Endodermal cell (in vitro differentiated cells): ENCODE measurements at regions not wholly inside any gene's neighbourhood (a gene's known extent, or its start where the extent isn't known, plus 50 kb on each side); places are given as distances from the start of the nearest gene placed in this dataset.

Source experiments
- DNase-seq: peaks from one replicate; pipeline ENCODE4 v3.0.0-alpha.2; 2017
- H3K27ac ChIP-seq: 2 replicates; pipeline ENCODE4 v1.5.1; 2013; ENCODE audit warnings: mild to moderate bottlenecking, low read depth, low read length, moderate library complexity
- H3K27me3 ChIP-seq: 2 replicates; pipeline ENCODE4 v1.6.1; 2013; ENCODE audit warnings: mild to moderate bottlenecking, low read length, moderate library complexity; ENCODE audit not compliant: insufficient read depth, control insufficient read depth, poor library complexity, severe bottlenecking
- H3K36me3 ChIP-seq: 2 replicates; pipeline ENCODE4 v1.7.0; 2013; ENCODE audit warnings: mild to moderate bottlenecking, low read length, moderate library complexity; ENCODE audit not compliant: control insufficient read depth, insufficient read depth
- H3K4me1 ChIP-seq: one replicate; pipeline ENCODE4 v1.7.0; 2013; ENCODE audit warnings: low read length; ENCODE audit not compliant: control insufficient read depth, insufficient read depth
- H3K4me3 ChIP-seq: 2 replicates; pipeline ENCODE4 v1.5.1; 2013; ENCODE audit warnings: mild to moderate bottlenecking, low read length, moderate library complexity
- H3K9ac ChIP-seq: 2 replicates; pipeline ENCODE4 v1.6.1; 2013; ENCODE audit warnings: mild to moderate bottlenecking, low read length, moderate library complexity; ENCODE audit not compliant: poor library complexity, severe bottlenecking; ENCODE audit errors: extremely low read depth
- H3K9me3 ChIP-seq: 2 replicates; pipeline ENCODE4 v1.6.1; 2013; ENCODE audit warnings: mild to moderate bottlenecking, low read length, moderate library complexity; ENCODE audit not compliant: control insufficient read depth
- H3K27ac Mint-ChIP-seq: 2 replicates; pipeline ENCODE4 v1.8.0; 2020; ENCODE audit warnings: mixed read lengths
- H3K27me3 Mint-ChIP-seq: 2 replicates; pipeline ENCODE4 v1.8.0; 2021; ENCODE audit warnings: mild to moderate bottlenecking, mixed read lengths; ENCODE audit not compliant: insufficient read depth
- H3K36me3 Mint-ChIP-seq: 2 replicates; pipeline ENCODE4 v1.8.0; 2020; ENCODE audit warnings: low read depth, mixed read lengths
- H3K4me1 Mint-ChIP-seq: 2 replicates; pipeline ENCODE4 v1.8.0; 2020; ENCODE audit warnings: mixed read lengths
- H3K4me3 Mint-ChIP-seq: 2 replicates; pipeline ENCODE4 v1.8.0; 2020; ENCODE audit warnings: mild to moderate bottlenecking, moderate library complexity, mixed read lengths
- H3K9me3 Mint-ChIP-seq: 2 replicates; pipeline ENCODE4 v1.8.0; 2020; ENCODE audit warnings: mild to moderate bottlenecking, mixed read lengths
- CTCF ChIP-seq: fragments of 200-600 bp; sonication (generic); conservative IDR thresholded peaks from 2 replicates; pipeline ENCODE4 v1.5.0; 2021; ENCODE audit warnings: antibody characterized with exemption, mild to moderate bottlenecking
- WGBS, 2 experiments: methylation state at CpG; one replicate each; pipeline versions ENCODE4 v1.1.5 to v1.1.7; 2013; ENCODE audit warnings: missing lambda C conversion rate in 2 of 2, mixed read lengths in 1 of 2; ENCODE audit not compliant: insufficient coverage in 1 of 2, insufficient read length in 1 of 2; 5-methylcytosine and 5-hydroxymethylcytosine counted together

GRCh38 chr2:186980787-186981550 is 132.0 kb upstream of the ZSWIM2 start:
- H3K9me3 Mint-ChIP-seq: no peaks in the 10 kb centered on the region
- Histone ChIP-seq H3K27ac (no peak overlapping the region), H3K36me3 (no peaks in the 10 kb centered on the region), H3K9me3 (no peaks in the 10 kb centered on the region), H3K9ac (no peak overlapping the region), H3K4me1 (no peaks in the 10 kb centered on the region), H3K4me3 (no peak overlapping the region), H3K27me3 (no peaks in the 10 kb centered on the region)
- no peaks in the 10 kb centered on the region for H3K27me3 Mint-ChIP-seq
- no peak for DNase-seq
- TF ChIP-seq CTCF: no peak
- no peaks in the 10 kb centered on the region for H3K36me3 Mint-ChIP-seq
- no peak overlapping the region for H3K4me3 Mint-ChIP-seq
- no peaks in the 10 kb centered on the region for H3K4me1 Mint-ChIP-seq
- no peak overlapping the region for H3K27ac Mint-ChIP-seq
- WGBS, 2 experiments: 93 to 97% methylated on average over 10 to 11 of the region's 11 CpGs

GRCh38 chr2:186980117-186980442 is 131.1 kb upstream of the ZSWIM2 start:
- H3K4me1 Mint-ChIP-seq: no peaks in the 10 kb centered on the region
- H3K4me1 ChIP-seq: no peaks in the 10 kb centered on the region
- no peaks in the 10 kb centered on the region for H3K27me3 ChIP-seq
- DNase-seq: no peak
- no peak overlapping the region for H3K27ac ChIP-seq
- H3K27ac Mint-ChIP-seq: no peak overlapping the region
- H3K9me3 ChIP-seq: no peaks in the 10 kb centered on the region
- 95 to 97% methylated on average over 2 of the region's 2 CpGs for WGBS, 2 experiments
- no peaks in the 10 kb centered on the region for H3K27me3 Mint-ChIP-seq
- no peak overlapping the region for H3K9ac ChIP-seq
- TF ChIP-seq CTCF: no peak
- H3K9me3 Mint-ChIP-seq: no peaks in the 10 kb centered on the region
- H3K4me3 ChIP-seq: no peak overlapping the region
- H3K36me3 Mint-ChIP-seq: no peaks in the 10 kb centered on the region
- no peaks in the 10 kb centered on the region for H3K36me3 ChIP-seq
- no peak overlapping the region for H3K4me3 Mint-ChIP-seq

- Histone ChIP-seq H3K27ac (no peak overlapping the region), H3K27me3 (no peaks in the 10 kb centered on the region), H3K36me3 (no peaks in the 10 kb centered on the region), H3K9me3 (no peaks in the 10 kb centered on the region), H3K4me3 (no peak overlapping the region), H3K9ac (no peak overlapping the region), H3K4me1 (no peaks in the 10 kb centered on the region)
- Mint-ChIP-seq H3K36me3 (no peaks in the 10 kb centered on the region), H3K27me3 (no peaks in the 10 kb centered on the region), H3K9me3 (no peaks in the 10 kb centered on the region), H3K4me3 (no peak overlapping the region), H3K4me1 (no peaks in the 10 kb centered on the region), H3K27ac (no peak overlapping the region)
- TF ChIP-seq CTCF: no peak
- WGBS, 2 experiments: 88 to 92% methylated on average over 6 to 10 of the region's 10 CpGs
- no peak for DNase-seq
Observed at GRCh38 chr2:186979439-186980116, 130.6 kb upstream of the ZSWIM2 start.
